ENCODE measurements at regions not wholly inside any gene's neighbourhood (a gene's known extent, or its start where the extent isn't known, plus 50 kb on each side); places are given as distances from the start of the nearest gene placed in this dataset.

DNA sequence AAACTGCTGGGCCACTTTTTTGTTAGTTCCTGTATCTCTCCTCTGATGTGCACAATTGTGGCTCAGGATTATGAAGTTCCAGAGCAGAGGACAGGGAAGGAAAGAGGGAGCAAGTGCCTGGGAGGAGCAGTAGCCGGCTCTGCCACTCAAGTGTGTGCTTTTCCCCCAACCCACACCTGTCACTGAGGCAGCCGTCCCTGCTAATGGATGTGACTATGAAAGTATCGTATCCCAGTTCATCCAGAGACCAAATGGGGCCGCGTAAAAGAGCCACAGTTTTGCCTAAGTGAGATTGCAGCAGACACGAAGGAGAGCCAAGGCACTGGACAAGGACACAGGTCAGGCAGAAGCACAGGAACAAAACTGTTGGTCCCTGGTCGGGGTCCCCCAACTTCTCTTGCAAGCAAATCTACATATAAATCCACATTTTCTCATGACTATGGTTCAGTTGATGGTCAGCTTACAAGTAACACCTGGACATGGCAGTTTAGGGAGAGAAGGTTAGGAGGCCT is 204.7 kb downstream of the RHOU start:
- no peak for DNase-seq (ENCODE audit: insufficient read length, low spot score)
- no peak for FAIRE-seq
- TF ChIP-seq, protein P1, sequence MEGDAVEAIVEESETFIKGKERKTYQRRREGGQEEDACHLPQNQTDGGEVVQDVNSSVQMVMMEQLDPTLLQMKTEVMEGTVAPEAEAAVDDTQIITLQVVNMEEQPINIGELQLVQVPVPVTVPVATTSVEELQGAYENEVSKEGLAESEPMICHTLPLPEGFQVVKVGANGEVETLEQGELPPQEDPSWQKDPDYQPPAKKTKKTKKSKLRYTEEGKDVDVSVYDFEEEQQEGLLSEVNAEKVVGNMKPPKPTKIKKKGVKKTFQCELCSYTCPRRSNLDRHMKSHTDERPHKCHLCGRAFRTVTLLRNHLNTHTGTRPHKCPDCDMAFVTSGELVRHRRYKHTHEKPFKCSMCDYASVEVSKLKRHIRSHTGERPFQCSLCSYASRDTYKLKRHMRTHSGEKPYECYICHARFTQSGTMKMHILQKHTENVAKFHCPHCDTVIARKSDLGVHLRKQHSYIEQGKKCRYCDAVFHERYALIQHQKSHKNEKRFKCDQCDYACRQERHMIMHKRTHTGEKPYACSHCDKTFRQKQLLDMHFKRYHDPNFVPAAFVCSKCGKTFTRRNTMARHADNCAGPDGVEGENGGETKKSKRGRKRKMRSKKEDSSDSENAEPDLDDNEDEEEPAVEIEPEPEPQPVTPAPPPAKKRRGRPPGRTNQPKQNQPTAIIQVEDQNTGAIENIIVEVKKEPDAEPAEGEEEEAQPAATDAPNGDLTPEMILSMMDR (IDR thresholded peaks at IDR 0.05; ENCODE audit: insufficient read depth, missing control alignments), result no peak

DNA sequence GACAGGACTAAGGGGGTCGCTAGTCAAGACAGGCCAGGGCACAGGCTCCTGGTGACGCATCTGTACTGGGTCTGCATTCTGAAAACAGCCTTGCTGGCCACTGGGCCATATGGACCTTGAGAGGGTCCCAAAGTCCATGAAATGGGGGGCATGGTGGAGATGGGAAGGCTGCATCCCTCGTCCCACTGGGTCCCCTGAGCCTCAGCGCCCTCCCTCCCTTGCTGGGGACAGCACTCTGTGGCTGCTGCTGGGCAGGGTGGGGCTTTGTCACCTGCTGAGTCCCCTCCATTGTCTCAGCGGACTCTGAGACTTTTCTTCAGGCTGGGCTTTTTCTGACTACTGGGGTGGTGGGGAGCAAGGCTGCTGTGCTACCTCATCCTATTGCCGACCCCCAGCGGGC is 205.2 kb downstream of the RHOU start:
- TF ChIP-seq, protein P1 (IDR thresholded peaks at IDR 0.05; ENCODE audit: insufficient read depth, missing control alignments), result no peak
- FAIRE-seq, result no peak
- no peak for DNase-seq (ENCODE audit: insufficient read length, low spot score)

DNA sequence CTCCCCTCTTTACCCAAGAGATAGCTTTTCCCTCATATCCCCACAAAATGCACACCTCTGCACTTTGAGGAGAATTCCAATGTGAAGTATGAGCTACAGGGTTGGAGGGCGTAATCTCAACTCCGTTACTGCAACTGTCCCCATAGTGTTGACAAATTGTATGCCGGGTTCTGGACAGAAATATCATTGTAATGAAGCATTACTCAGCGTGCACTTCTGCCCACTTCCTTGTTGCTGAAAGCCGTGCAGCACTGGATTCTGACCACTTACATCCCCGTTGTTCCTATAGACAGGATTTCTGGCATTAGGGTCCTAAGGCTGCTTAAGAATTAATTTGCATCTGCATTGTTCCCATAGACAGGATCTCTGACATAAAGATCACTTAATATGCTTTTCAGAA is 205.6 kb downstream of the RHOU start:
- DNase-seq (ENCODE audit: insufficient read length, low spot score) (no peak), FAIRE-seq (no peak)
- TF ChIP-seq, protein P1 (IDR thresholded peaks at IDR 0.05; ENCODE audit: insufficient read depth, missing control alignments), result no peak

DNA sequence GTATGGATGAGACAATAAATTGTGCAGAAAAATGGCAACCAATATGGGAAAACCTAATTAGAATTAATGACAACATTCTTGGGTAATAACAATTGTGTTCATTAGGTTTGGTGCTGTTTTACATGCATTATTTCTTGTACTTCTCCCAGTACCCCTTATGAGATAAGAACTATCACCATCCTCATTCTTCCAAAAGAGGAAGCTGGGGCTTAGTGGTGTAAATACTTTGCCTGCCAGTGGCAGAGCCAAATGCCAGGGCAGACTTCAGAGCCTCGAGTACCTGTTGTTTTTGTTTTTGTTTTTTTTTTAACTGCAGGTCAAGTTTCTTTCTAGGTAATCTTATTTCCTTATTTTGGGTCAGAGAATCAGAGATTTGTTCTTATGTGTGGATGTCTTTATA is 206.4 kb downstream of the RHOU start:
- TF ChIP-seq, protein P1 (IDR thresholded peaks at IDR 0.05; ENCODE audit: insufficient read depth, missing control alignments), result no peak

DNA sequence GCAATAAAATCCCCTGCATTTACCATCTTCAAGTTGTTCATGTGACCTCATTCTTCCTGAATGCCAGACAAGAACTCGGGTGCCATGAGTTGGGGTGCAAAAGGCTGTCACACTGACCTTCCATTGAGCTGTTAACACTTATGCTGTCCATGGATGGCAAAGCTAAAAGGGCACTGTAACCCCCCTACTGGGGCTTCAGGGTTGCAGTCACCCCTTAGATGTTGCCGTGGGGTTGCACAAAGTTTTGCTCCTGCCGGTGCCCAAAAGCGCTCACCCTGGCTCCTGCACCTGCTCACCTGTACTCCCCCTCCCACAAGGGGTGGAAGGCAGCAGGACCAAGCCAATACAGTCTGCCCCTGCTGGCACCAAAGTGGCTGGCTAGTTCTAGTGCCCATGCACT is 208.2 kb downstream of the RHOU start:
- DNase-seq (ENCODE audit: insufficient read length, low spot score) (no peak), FAIRE-seq (no peak)
- TF ChIP-seq, protein P1 (IDR thresholded peaks at IDR 0.05; ENCODE audit: insufficient read depth, missing control alignments), result no peak

More for the DNA sequence above, 206.4 kb downstream of the RHOU start:
- DNase-seq (ENCODE audit: insufficient read length, low spot score) (no peak), FAIRE-seq (no peak)

DNA sequence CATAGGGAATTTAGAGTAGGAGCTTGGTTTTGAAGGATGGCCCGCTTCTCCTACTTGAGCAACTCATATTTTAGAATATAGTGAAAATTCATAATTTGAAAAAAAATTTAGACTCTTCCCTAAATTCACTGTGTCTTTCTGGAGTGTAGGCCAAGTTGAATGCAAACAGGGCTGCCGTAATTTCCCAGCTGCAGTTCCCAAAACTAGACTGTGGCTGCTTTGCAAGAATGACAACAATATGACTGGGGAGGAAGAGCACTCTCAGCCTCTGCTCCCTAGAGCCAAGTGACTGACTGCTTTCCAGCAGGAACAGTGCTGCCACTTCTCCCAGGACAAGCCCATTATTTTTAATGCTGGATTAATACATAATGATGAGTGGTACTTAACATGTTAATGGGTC is 209.0 kb downstream of the RHOU start:
- no peak for FAIRE-seq
- TF ChIP-seq, protein P1 (IDR thresholded peaks at IDR 0.05; ENCODE audit: insufficient read depth, missing control alignments), result no peak
- no peak for DNase-seq (ENCODE audit: insufficient read length, low spot score)

DNA sequence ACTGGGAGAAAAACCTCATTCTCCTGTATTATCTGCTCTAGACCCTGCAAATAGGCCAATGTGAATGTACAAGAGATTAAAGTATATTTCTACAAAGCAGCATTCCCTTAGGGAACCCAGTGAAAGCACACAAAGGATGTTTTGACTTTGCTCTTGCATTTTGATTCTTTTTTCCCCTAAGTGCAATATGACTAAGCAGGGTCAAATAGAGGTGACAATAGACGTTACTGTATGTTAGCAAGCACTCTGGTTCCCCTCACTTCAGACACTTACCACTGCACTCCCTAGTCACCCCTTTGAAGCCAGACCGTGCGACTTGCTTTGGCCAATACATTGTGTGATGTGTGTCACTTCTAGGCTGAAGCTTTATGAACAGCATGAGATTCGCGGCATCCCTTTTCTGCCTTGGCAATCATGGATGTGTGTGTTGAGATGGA is 209.7 kb downstream of the RHOU start:
- TF ChIP-seq, protein P1 (IDR thresholded peaks at IDR 0.05; ENCODE audit: insufficient read depth, missing control alignments), result no peak
- DNase-seq (ENCODE audit: insufficient read length, low spot score) (no peak), FAIRE-seq (no peak)
